ENCODE measurements at regions not wholly inside any gene's neighbourhood (a gene's known extent, or its start where the extent isn't known, plus 50 kb on each side); places are given as distances from the start of the nearest gene placed in this dataset.
A peak's percentile ranks its signal among the peaks of the same experiment; 100 is the strongest.
"Not testable (repeated sequence)": the region's sequence is repeated elsewhere in the genome, so short reads cannot be mapped to it uniquely, and the experiment has no call there.

DNA sequence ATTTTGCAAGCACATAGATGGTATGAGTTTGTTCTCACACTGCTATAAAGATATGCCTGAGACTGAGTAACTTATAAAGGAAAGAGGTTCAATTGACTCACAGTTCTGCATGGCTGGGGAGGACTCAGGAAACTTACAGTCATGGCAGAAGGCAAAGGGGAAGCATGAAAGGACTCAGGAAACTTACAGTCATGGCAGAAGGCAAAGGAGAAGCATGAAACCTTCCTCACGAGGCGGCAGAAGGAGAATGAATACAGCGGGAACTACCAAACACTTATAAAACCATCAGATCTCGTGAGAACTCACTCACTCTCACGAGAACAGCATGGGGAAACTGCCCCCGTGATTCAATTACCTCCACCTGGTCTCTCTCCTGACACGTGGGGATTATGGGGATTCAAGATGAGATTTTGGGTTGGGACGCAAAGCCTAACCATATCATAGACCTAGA, 101.9 kb upstream of the NCOR2 start:
- DNase-seq, result not testable (repeated sequence)

DNA sequence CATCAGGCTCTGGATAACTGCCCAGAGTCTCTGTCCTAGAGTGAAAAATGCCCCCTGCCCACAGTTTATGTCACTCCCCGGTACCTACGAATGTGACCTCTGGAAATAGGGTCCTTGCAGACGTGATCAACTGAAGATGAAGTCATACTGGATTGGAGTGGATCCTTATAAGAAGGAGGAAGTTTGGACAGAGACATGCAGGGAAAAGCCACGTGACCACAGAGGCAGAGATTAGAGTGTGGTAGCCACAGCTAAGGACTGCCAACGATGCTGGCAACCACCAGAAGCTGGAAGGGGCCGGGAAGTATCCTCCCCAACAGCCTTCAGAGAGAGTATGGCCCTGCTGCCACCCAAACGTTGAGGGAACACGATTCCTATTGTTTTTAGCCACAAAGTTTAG, 101.2 kb upstream of the NCOR2 start:
- no peak for DNase-seq

DNA sequence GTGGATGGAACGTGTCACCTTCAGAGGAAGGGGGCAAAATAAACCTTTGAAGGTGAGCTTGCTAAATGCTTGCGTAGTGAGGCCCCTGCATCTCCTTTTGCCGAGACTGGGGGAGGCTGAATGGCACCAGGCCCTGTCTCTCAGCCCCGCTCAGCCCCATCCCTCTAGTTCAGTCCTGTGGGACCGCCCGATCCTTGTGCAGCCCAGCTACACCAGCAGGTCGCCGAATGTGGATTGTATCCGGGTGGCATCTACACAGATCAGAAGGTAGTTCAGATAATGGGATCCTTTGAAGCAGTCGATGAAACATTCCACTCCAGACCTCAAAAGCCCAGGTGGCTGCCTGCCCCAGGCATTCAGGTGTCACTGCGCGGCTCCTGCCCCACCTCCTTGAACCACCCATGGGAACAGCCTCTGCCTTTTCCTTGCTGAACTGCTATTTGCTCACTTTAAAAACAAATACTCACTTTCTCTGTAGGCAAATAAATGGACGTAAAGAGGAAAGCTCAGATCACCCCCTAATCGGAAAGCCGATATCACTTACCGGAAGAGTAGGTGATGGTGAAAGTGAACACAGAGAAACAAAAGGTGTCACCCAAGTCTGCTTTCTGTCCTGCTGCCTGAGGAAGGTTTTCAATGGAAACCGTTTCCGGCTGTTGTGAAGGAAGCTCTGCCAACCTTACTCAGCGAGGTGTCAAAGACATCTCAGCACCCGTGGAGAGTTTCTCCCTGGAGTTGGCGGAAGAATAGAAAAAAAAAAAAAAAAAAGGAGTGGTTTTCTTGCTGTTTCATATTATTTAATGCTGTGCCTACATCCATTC, 100.3 kb upstream of the NCOR2 start:
- DNase-seq, result no peak

DNA sequence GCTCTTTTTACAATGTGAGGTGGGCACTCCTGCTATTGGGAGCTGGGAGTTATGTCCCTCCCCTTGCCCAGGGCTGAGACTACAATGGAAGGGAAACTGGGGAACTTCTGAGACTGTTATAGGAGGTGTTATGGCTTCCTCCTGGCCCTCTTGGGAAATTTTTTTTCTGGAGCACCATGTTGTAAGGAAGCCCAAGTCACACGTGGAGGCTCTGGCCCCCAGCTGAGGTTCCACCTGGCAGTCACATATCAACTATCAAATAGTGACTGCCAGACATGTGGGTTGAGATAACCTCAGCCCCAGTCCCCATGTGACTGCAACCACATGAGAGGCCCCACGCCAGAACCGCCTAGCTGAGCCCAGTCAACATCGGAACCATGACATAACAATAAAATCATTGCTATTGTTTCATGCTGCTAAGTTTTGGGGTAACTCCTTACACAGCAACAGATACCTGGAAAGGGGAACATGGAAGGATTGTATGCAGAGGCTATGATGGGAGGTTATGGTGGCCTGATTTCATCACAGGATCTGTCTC, 99.4 kb upstream of the NCOR2 start:
- DNase-seq, result no peak

DNA sequence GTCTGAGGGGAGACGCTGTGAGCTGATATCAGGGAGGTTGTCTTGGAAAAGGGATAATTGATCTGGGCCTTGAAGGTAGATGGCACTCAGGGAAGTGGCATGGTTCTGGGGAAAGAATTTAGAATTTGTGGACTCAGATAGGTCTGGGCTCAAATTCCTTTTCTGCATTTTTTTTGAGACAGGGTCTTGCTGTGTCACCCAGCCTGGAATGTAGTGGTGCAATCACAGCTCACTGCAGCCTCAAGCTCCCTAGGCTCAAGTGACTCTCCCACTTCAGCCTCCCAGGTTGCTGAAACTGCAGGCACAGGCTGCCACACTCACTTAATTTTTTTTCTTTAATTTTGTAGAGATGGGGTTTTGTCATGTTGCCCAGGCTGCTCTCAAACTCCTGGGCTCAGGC, 98.1 kb upstream of the NCOR2 start:
- no peak for DNase-seq

DNA sequence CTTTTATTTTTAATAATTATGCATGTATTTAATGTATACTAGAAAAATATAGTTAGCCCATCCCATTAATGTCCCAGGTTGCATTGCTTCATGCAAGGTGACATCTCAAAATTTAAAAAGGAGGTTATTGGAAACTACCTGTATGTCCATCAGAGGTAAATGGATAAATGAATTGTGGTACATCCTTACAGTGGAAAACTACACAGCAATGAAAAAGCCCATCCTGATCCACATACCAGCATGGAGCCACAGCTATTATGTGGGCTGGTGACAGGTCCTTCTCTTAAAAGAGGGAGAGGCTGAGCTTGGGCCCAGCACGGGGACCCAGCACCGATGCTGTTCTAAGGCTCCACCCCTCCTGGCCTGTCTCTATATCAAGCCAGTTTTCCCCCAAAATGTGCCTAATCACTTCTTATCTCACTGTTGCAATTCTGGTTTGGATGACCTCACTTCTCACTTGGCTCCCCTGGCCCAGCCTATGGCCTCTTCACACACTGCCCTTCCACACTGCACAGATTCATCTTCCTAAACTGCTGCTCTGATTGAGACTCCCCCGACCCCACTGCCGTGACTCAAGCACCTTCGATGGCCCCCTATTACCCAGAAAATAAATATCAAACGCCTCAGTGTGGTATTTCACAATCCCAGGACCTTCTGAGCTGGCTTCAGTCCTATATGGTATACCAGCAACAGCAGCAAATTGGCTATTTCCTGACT, 97.1 kb upstream of the NCOR2 start:
- no peak for DNase-seq

DNA sequence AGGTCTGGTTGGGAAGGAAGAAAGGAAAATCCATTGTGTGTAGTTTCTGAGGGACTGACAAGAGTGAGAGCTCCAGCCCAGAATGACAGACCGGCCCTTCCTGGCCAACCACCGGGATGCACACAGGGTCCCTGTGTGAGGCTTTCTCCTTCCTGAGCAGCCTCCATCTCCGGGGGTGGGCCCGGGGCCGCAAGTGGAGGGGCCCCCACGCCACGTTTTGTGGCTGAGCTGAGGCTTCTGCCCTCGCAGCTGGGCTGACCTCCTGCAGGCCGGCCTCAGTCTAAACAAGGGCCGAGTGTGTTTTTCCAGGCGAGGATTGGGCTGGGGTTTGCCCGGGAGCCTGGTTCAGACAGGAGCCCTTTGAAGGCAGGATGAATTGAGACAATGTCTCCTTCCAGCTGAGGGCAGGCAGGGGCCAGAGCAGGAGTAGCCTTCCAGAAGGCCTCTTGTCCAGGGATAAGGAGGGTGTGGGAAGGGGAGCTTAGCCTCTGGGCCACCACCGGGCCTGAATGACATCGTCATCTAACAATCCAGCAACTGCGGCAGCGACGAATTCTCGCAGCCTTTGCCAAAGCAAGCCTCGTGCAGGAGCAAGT, 96.5 kb upstream of the NCOR2 start:
- DNase-seq, result no peak

DNA sequence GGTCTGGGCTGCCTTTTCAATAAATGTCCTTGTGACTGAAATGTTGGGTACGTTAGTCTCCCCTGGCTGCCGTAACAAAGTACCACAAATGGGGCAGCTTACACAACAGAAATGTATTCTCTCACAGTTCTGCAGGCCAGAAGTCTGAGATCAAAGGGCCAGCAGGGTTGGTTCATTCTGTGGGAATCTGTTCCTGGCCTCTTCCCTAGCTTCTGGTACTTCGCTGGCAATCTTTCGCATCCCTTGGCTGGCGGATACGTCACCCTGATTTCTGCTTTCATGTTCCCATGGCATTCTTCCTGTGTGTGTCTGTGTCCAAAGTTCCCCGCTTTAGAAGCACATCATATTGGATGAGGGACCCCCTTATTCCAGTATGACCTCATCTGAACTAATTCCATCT, 95.8 kb upstream of the NCOR2 start:
- DNase-seq, result no peak

DNA sequence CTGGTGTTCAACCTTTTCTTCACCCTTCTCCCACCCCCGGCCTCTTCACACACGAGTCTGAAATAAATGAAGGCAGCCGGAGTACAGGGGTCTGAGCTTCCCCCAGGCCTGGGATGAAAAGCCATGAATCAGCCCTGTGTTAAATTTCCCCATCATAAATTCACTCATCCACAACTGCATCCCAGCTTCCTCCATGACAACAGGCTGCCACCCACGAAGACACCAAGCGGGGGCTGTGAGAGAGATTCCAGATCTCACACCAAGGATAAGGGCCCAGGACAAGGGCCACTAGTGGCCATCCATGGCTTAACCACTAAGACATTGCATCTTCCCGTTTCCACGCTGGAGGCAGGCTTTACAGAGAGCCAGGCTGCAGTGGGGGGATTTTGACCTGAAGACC, 93.9 kb upstream of the NCOR2 start:
- DNase-seq, result no peak

DNA sequence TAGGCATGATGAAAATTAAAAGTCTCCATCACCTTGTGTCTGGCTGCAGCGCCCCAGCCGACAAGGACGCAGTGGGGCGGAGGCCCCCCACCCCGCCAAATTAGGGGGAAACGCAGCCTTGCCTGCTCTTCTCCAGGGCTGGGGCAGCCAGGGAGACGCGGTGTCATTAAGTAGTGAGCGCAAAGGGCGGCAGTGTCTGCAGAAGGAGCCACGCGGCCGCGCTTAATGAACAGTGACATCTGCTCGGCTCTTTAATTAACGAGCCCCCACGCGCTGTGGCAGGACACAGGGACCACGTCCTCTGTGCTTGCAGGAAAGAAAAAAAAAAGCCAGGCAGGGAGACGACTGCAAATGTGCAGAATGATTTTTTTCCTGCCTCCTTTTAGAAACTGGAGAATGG, 93.4 kb upstream of the NCOR2 start:
- no peak for DNase-seq

DNA sequence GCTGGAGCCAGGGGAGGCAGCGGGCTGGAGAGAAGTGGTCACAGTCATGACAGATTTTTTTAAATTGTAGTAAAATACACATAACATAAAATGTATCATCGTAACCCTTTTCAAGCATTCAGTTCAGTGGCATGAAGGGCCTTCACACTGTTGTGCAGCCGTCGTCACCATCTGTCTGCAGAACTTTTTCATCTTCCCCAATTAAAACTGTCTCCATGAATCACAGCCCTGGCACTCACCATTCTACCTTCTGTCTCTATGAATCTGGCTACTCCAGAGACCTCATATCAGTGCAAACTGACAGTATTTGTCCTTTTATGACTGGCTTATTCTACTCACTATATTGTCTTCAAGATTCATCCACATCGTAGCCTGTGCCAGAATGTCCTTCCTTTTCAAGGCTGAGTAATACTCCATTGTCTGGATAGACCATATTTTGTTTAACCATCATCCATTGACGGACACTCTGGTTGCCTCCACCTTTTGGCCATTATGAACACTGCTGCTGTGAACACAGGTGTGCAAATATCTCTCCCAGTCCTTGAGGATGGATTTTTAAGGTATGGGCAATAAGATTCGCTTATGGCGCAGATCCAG, 91.5 kb upstream of the NCOR2 start:
- DNase-seq, result no peak

DNA sequence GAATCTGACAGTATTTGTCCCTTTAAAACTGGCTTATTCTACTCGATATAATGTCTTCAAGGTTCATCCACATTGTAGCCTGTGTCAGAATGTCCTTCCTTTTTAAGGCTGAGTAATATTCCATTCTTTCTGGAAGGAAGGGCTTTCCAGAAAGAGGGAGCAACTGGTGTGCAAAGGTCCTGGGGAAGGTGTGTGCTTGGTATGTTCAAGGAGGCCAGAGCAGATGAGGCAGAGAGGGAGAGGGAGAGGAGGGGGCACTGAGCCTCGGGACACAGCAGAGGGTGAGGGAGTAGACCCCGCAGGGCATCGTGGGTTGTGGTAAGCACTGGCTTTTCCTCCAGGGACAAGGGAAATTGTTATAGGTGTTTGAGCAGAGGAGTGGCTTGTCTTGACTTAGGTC, 90.9 kb upstream of the NCOR2 start:
- no peak for DNase-seq

DNA sequence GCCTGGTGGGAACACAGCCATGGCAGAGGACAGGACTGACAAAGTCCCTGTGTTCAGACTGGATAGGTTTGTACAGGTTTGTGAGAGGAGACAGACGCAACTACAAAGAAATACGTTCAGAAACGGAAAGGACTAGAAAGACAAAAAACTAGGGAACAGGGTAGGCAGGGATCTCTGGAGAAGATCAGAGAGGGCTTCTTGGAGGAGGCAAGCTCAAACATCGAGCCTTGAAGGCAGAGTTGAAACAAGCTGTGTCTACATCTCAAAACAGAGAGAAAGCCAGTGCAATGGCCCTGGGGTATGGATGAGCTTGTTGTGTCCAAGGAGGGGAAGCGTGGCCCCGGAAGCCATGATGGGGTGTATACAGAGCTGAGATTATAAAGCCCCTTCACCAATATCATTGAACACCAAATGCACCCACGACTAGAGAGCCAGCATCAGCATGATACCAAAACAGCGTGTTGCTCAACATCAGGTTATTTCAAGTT, 89.6 kb upstream of the NCOR2 start:
- DNase-seq, result no peak

DNA sequence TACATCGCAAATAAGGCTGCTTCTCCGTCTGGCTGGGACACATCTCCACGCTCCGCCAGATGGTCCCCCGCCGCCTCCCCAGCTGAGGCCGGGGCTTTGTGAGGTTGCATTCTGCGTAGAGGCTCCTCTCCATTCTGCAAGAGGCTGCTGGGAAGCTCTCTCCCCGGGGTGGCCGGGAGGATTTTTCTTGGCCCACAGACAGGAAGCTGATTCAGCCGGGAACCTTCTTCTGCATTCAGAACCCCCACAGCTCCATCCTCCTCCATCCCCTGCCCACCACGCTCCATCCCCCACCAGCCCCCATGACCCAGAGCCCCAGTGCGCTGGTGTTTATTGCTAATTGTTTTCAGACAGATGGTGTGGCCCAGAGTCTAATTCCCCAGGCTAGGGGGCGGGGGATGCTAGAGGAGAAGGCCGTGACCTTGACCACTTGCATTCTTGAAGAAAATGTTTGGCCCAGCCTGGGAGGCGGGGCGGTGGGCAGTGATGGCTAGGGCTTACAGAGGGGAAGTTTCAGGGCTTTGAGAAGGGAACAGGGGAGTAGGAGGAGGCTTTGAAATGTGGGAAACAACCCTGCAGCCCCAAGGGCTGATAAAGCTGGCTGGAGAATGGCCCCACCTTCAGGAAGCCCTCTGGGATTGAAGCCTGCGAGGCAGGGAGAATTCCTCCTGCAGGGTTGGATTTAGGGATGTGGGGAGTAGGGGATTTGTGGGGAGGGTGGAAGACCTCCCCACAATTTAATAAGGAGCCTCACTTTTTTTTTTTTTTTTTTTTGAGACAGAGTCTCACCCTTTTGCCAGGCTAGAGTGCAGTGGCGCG, 88.5 kb upstream of the NCOR2 start:
- peak; percentile 35 for DNase-seq

DNA sequence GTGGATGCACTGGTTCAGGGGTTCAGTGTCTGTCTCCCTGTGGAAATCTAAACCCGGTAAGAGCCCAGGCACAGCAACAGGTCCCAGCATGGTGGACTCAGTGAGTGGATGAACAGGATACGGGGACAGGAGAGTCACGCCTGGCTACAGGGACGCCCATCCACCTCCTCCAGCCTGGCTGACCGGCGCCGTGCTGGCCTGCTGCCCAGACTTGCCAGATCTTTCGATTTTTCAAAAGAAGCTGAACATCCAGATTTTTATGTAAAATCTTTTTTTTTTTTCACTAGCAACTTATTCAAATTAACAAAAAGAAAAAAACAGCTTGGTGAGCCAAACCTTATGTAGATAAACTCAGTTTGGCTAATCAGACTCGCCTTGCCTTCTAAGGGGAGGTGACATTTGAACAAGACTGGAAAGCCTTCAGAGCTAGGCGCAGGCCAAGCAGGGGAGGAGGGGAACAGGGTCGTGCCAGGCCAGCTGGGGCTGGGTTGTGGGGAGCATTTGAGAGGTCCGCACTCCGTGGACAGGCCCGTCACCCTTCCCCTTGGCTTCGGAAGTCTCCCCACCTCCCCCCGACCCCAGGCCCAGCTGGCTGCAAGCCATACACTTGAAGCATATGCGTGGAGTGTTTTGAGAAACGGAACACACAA, 87.8 kb upstream of the NCOR2 start:
- peak; percentile 57 for DNase-seq

DNA sequence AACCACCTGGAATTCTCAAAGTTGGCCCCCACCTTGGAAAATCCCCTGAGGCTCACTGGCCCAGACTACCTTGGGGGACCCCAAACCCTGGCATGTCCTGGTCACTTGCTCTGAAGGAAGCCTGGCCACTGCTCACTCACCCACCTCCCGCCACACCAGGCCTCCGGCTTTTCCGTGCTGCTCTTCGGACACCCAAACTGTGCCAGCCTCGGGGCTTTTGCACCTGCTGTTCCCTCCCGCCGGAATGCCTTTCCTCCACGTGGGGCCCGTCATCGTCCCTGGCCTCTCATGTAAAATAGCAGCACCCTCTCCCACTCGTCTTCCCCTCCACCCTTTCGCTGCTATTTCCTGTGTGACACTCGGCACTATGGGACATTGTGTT, 87.2 kb upstream of the NCOR2 start:
- no peak for DNase-seq

DNA sequence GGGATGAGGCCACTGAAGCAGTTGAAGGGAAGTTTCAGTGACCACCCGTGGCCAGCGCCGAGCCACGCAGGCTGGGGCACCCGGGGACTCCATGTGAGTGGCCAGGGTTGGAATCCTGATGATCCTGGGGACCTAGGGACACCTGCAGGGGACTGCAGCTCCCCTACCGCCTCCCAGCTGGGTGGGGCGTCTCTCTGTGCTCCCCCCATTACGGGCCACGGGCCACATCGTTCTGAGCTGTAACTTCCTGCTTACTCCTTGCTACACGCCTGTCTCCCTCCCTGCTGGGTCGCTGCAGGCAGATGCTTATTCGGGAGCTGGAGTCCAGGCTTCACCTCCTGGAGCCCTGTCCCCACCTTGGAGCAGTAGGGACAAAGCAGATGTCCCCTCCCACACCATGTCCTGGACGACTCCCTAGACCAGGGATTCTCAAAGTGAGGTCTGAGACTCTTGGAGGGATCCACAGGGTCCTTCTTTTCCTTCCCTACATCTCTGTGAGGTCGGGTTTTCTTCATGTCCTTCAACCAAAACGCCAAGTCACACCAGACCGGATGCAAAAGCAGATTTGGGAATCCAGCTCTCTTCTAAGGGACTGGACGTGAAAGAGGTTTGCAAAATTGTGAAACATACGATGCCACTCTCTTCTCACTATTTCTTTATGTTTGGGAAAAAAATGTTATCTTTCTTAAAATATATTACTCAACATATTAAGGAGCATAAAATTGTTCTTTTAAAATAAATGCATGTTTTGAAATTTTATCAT, 85.9 kb upstream of the NCOR2 start:
- no peak for DNase-seq

DNA sequence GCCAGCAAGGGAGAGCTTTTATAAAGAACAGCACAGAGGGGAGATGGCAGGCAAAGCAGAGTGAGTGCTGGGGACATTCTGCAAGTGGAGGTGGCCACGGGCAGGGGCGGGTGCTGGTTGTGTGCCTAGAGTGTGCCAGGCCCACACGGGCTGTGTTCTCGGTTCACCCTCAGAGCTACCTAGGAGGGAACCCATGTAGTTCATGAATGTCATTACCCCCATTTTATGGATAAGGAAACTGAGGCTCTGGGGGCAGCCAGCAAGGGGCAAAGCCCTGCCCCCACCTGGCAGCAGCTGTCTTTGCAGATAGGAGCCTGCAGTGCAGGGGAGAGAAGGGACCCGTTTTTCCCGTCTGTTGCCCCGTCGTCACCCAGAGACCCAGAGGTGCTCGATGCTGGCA, 85.2 kb upstream of the NCOR2 start:
- DNase-seq, result no peak

DNA sequence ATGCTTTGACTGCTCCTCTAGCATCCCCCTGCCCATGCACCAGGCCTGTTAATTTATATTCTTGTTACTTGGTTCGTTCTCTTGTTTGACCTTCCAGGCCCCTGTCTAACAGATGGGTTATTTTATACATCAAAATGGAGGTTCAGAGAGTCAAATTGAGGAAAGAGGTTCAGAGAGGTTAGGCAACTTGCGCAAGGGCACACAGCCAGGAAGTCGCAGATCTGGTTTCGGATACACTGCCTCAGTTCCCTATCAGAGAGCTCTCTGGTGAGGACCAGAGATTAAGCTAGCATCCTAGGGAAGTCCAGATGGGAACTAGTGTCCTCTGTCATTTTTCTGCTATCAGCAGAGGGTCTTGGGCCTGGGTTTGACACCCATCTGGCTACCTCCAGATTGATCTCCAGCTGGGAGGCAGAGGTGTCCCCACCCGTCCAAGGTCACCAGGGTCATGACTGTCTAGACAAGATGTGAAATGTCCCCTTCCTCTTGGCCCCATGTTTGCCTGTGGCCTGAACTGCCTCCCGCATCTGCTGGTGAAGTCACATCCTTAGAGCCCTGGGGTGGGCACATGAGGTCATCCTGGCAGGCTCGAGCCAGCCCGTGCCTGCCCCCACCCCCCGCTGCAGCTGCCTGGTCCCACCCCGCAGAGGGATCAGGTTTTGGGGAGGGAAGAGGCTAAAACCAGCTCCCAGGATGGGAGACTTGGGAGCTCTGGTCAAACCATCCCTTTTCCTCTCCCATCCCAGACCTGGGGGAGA, 84.3 kb upstream of the NCOR2 start:
- no peak for DNase-seq

DNA sequence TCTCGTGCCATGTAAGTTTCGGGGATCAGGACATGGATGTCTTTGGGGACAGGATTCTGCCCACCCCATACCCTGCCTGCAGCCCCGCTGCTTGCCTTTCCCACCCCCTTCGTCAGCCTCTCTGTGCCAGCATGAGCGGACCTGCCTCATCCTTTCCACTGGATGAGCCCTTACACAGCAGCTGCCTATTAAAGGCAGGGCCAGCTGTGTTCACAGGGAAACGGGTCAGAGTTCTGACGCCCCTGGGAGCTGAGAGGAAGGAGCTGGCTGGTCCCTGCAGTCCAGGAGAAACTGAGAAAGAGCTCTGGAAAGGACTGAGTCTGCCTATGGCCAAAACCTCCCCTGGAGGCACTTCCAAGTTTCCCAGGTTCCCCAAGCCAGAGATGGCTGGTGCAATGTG, 83.5 kb upstream of the NCOR2 start:
- DNase-seq, result no peak
